Panc1 (cell line): ENCODE measurements at regions not wholly inside any gene's neighbourhood (a gene's known extent, or its start where the extent isn't known, plus 50 kb on each side); places are given as distances from the start of the nearest gene placed in this dataset.

Experiments used
- CTCF ChIP-seq: fragments of 450-650 bp; IDR thresholded peaks from 2 replicates; pipeline ENCODE4 v1.5.1; 2017; ENCODE audit warnings: mild to moderate bottlenecking
- POLR2AphosphoS5 ChIP-seq: IDR thresholded peaks from 2 replicates; pipeline ENCODE4 v1.6.1; 2012; ENCODE audit warnings: mild to moderate bottlenecking, low read depth, low read length, moderate library complexity
- SIN3A ChIP-seq: IDR thresholded peaks from 2 replicates; pipeline ENCODE4 v1.6.1; 2012; ENCODE audit warnings: low read depth, mild to moderate bottlenecking, low read length, moderate library complexity, borderline replicate concordance; ENCODE audit not compliant: insufficient read depth
- TCF7L2 ChIP-seq: IDR thresholded peaks from 2 replicates; pipeline ENCODE4 v1.6.1; 2011; ENCODE audit warnings: mild to moderate bottlenecking, low read depth, low read length, inconsistent platforms
- TF ChIP-seq, protein P1 (sequence below), 2 experiments: IDR thresholded peaks; 2 replicates each; pipeline ENCODE4 v1.6.1; 2011 to 2012; ENCODE audit warnings: low read depth in 2 of 2, control low read depth in 1 of 2, low read length in 1 of 2, mild to moderate bottlenecking in 1 of 2, moderate library complexity in 1 of 2; ENCODE audit not compliant: insufficient read depth in 1 of 2

DNA sequence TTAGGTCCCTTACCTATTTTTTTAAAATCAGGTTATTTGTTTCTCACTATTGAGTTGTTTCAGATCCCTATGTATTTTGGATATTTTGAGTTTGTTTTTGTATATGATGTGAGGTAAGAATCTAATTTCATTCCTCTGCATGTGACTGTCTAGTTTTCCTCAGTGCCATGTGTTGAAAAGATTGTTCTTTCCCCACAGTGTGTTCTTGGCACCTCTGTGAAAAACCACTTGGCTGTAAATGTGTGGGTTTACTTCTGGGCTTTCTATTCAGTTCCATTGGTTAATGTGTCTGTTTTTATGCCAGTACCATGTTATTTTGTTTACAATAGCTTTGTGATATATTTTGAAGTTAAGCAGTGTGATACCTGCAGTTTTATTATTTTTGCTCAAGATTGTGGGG is 1516.4 kb downstream of the AACS start:
- TF ChIP-seq CTCF (no peak), TCF7L2 (no peak), POLR2AphosphoS5 (no peak), SIN3A (no peak)
- TF ChIP-seq, protein P1, sequence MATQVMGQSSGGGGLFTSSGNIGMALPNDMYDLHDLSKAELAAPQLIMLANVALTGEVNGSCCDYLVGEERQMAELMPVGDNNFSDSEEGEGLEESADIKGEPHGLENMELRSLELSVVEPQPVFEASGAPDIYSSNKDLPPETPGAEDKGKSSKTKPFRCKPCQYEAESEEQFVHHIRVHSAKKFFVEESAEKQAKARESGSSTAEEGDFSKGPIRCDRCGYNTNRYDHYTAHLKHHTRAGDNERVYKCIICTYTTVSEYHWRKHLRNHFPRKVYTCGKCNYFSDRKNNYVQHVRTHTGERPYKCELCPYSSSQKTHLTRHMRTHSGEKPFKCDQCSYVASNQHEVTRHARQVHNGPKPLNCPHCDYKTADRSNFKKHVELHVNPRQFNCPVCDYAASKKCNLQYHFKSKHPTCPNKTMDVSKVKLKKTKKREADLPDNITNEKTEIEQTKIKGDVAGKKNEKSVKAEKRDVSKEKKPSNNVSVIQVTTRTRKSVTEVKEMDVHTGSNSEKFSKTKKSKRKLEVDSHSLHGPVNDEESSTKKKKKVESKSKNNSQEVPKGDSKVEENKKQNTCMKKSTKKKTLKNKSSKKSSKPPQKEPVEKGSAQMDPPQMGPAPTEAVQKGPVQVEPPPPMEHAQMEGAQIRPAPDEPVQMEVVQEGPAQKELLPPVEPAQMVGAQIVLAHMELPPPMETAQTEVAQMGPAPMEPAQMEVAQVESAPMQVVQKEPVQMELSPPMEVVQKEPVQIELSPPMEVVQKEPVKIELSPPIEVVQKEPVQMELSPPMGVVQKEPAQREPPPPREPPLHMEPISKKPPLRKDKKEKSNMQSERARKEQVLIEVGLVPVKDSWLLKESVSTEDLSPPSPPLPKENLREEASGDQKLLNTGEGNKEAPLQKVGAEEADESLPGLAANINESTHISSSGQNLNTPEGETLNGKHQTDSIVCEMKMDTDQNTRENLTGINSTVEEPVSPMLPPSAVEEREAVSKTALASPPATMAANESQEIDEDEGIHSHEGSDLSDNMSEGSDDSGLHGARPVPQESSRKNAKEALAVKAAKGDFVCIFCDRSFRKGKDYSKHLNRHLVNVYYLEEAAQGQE (IDR thresholded peaks at IDR 0.05; ENCODE audit: insufficient read depth in 1 of 2, low read depth in 2 of 2, low read length in 1 of 2), result no peak
